ENCODE measurements at regions not wholly inside any gene's neighbourhood (a gene's known extent, or its start where the extent isn't known, plus 50 kb on each side); places are given as distances from the start of the nearest gene placed in this dataset.

GRCh38 chr19:30144802-30145201, 202.8 kb downstream of the URI1 start:
- H3K27me3 ChIP-seq (ENCODE audit: low read depth, low read length), result peaks cover 9% of the 10 kb centered on the region

GRCh38 chr19:30145467-30145866, 203.4 kb downstream of the URI1 start:
- Histone ChIP-seq H3K27me3 (ENCODE audit: low read depth, low read length) (peaks cover 10% of the 10 kb centered on the region), H3K27ac (ENCODE audit: low read length) (no peak overlapping the region), H3K9me3 (ENCODE audit: insufficient read depth, low read length) (no peaks in the 10 kb centered on the region), H3K79me2 (ENCODE audit: low read length) (no peaks in the 10 kb centered on the region), H4K20me1 (ENCODE audit: insufficient read depth, low read length) (no peaks in the 10 kb centered on the region), H3K36me3 (replicated peaks; ENCODE audit: low read depth, low read length) (no peaks in the 10 kb centered on the region), H2AFZ (ENCODE audit: low read depth, low read length) (no peak overlapping the region), H3K4me1 (ENCODE audit: low read length) (no peaks in the 10 kb centered on the region), H3K4me3 (ENCODE audit: low read length) (no peak overlapping the region), H3K9ac (ENCODE audit: low read length) (no peak overlapping the region), H3K4me2 (ENCODE audit: low read length) (no peak overlapping the region)
- no peak for TF ChIP-seq CTCF (IDR thresholded peaks at IDR 0.05; ENCODE audit: low read depth, low read length)
- no peak for TF ChIP-seq EZH2phosphoT487 (IDR thresholded peaks at IDR 0.05; ENCODE audit: low read depth)

More at GRCh38 chr19:30144802-30145201, 202.8 kb downstream of the URI1 start:
- no peaks in the 10 kb centered on the region for H4K20me1 ChIP-seq (ENCODE audit: insufficient read depth, low read length)
- H3K4me3 ChIP-seq (ENCODE audit: low read length), result no peak overlapping the region
- no peaks in the 10 kb centered on the region for H3K4me1 ChIP-seq (ENCODE audit: low read length)
- TF ChIP-seq EZH2phosphoT487 (IDR thresholded peaks at IDR 0.05; ENCODE audit: low read depth), result no peak
- TF ChIP-seq CTCF (IDR thresholded peaks at IDR 0.05; ENCODE audit: low read depth, low read length), result no peak
- no peak overlapping the region for H2AFZ ChIP-seq (ENCODE audit: low read depth, low read length)
- H3K36me3 ChIP-seq (replicated peaks; ENCODE audit: low read depth, low read length), result no peaks in the 10 kb centered on the region
- H3K9me3 ChIP-seq (ENCODE audit: insufficient read depth, low read length), result no peaks in the 10 kb centered on the region
- no peak overlapping the region for H3K27ac ChIP-seq (ENCODE audit: low read length)
- no peak overlapping the region for H3K9ac ChIP-seq (ENCODE audit: low read length)
- H3K4me2 ChIP-seq (ENCODE audit: low read length), result no peak overlapping the region
- H3K79me2 ChIP-seq (ENCODE audit: low read length), result no peaks in the 10 kb centered on the region

- Histone ChIP-seq H3K27me3 (ENCODE audit: low read depth, low read length) (peaks cover 19% of the 10 kb centered on the region), H3K9me3 (ENCODE audit: insufficient read depth, low read length) (no peaks in the 10 kb centered on the region), H3K4me2 (ENCODE audit: low read length) (no peak overlapping the region), H3K36me3 (replicated peaks; ENCODE audit: low read depth, low read length) (no peaks in the 10 kb centered on the region), H3K4me3 (ENCODE audit: low read length) (no peak overlapping the region), H2AFZ (ENCODE audit: low read depth, low read length) (no peak overlapping the region), H3K27ac (ENCODE audit: low read length) (no peak overlapping the region), H3K79me2 (ENCODE audit: low read length) (no peaks in the 10 kb centered on the region), H3K4me1 (ENCODE audit: low read length) (no peaks in the 10 kb centered on the region), H3K9ac (ENCODE audit: low read length) (no peak overlapping the region), H4K20me1 (ENCODE audit: insufficient read depth, low read length) (no peaks in the 10 kb centered on the region)
- TF ChIP-seq EZH2phosphoT487 (IDR thresholded peaks at IDR 0.05; ENCODE audit: low read depth) (no peak), CTCF (IDR thresholded peaks at IDR 0.05; ENCODE audit: low read depth, low read length) (no peak)
Observed at GRCh38 chr19:30146346-30146745, 204.3 kb downstream of the URI1 start.

- Histone ChIP-seq H3K4me3 (ENCODE audit: low read length) (no peak overlapping the region), H3K27me3 (ENCODE audit: low read depth, low read length) (peaks cover 36% of the 10 kb centered on the region), H3K9ac (ENCODE audit: low read length) (no peak overlapping the region), H2AFZ (ENCODE audit: low read depth, low read length) (no peak overlapping the region), H3K79me2 (ENCODE audit: low read length) (no peaks in the 10 kb centered on the region), H3K4me1 (ENCODE audit: low read length) (peaks cover 10% of the 10 kb centered on the region), H3K9me3 (ENCODE audit: insufficient read depth, low read length) (no peaks in the 10 kb centered on the region), H3K27ac (ENCODE audit: low read length) (no peak overlapping the region), H4K20me1 (ENCODE audit: insufficient read depth, low read length) (peaks cover 5% of the 10 kb centered on the region), H3K36me3 (replicated peaks; ENCODE audit: low read depth, low read length) (no peaks in the 10 kb centered on the region), H3K4me2 (ENCODE audit: low read length) (no peak overlapping the region)
- TF ChIP-seq CTCF (IDR thresholded peaks at IDR 0.05; ENCODE audit: low read depth, low read length), result no peak
- no peak for TF ChIP-seq EZH2phosphoT487 (IDR thresholded peaks at IDR 0.05; ENCODE audit: low read depth)
Observed at GRCh38 chr19:30148039-30148790, 206.2 kb downstream of the URI1 start.

All from OCI-LY3 (cell line).